Ishikawa (cell line): ENCODE measurements at regions not wholly inside any gene's neighbourhood (a gene's known extent, or its start where the extent isn't known, plus 50 kb on each side); places are given as distances from the start of the nearest gene placed in this dataset.

Experiments used
- CEBPB ChIP-seq: IDR thresholded peaks from 2 replicates; pipeline ENCODE4 v1.6.1; 2012
- CREB1 ChIP-seq: IDR thresholded peaks from 2 replicates; pipeline ENCODE4 v1.6.1; 2012; ENCODE audit warnings: low read depth
- EGR1 ChIP-seq: IDR thresholded peaks from 2 replicates; pipeline ENCODE4 v1.6.1; 2012
- EP300 ChIP-seq: IDR thresholded peaks from 2 replicates; pipeline ENCODE4 v1.6.1; 2012; ENCODE audit warnings: borderline replicate concordance
- FOXM1 ChIP-seq: IDR thresholded peaks from 2 replicates; pipeline ENCODE4 v1.6.1; 2012; ENCODE audit warnings: low read depth, borderline replicate concordance
- NFIC ChIP-seq: IDR thresholded peaks from 2 replicates; pipeline ENCODE4 v1.6.1; 2012
- RAD21 ChIP-seq: IDR thresholded peaks from 2 replicates; pipeline ENCODE4 v1.6.1; 2012; ENCODE audit warnings: low read depth
- TAF1 ChIP-seq: IDR thresholded peaks from 2 replicates; pipeline ENCODE4 v1.6.1; 2012; ENCODE audit warnings: low read depth, mild to moderate bottlenecking
- TCF12 ChIP-seq: IDR thresholded peaks from 2 replicates; pipeline ENCODE4 v1.6.1; 2012; ENCODE audit warnings: low read depth
- TEAD4 ChIP-seq: IDR thresholded peaks from 2 replicates; pipeline ENCODE4 v1.6.1; 2012
- USF1 ChIP-seq: IDR thresholded peaks from 2 replicates; pipeline ENCODE4 v1.6.1; 2012
- YY1 ChIP-seq: IDR thresholded peaks from 2 replicates; pipeline ENCODE4 v1.6.1; 2012; ENCODE audit warnings: low read depth
- ZBTB7A ChIP-seq: IDR thresholded peaks from 2 replicates; pipeline ENCODE4 v1.6.1; 2012; ENCODE audit warnings: low read depth
- TF ChIP-seq, protein P1 (sequence below): IDR thresholded peaks from 2 replicates; pipeline ENCODE4 v1.6.1; 2012
- TF ChIP-seq, protein P2 (sequence below): IDR thresholded peaks from 2 replicates; pipeline ENCODE4 v1.6.1; 2012; ENCODE audit warnings: low read depth, mild to moderate bottlenecking

DNA sequence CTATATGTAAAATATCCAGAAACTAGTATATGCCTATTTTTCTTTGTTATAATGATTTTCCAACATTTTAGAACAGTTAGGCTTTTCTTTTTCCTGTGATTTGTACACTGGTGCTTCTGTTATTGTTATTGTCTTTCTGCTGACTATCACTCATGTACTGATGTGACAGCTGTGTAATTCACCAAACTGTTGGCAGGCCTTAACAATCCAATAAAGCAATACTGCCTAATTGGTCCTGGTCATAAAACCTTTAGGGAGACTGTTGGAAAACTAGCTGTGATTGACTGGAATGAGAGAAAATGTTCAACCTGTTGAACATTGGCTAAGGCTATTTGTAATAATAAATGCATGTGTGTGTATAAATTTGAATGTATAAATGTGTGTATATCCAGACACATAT, 956.6 kb downstream of the REEP3 start:
- TF ChIP-seq TAF1 (no peak), FOXM1 (no peak), TEAD4 (no peak), YY1 (no peak), TCF12 (no peak), USF1 (no peak), CEBPB (no peak), EP300 (no peak), EGR1 (no peak), RAD21 (no peak)
- TF ChIP-seq, protein P1, sequence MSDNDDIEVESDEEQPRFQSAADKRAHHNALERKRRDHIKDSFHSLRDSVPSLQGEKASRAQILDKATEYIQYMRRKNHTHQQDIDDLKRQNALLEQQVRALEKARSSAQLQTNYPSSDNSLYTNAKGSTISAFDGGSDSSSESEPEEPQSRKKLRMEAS, result no peak

DNA sequence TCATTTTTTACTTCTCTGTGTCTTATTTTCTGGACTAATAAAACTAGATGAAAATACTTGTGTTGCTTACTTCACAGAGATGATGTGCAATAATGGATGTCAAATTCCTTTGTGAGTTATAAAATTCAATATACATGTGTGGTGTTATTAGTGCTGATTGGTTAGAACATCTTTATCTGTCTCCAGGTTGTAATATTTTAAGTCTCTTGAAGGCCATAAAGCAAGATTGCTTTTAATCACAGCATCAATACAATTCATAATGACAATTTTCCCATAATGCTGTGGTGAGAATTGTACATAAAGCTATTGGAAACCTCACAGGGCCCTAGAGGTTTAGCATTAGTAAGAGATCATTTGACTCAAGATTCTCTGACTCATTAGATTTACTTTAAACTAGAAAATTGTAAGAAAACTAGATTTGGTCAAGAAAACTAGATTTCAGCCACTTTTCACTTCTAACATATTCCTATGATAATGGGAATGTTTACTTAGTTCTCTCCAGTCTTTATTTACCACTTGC, 963.7 kb downstream of the REEP3 start:
- TF ChIP-seq TCF12, result no peak
- TF ChIP-seq, protein P1, result no peak
- TF ChIP-seq CREB1, result no peak
- TF ChIP-seq RAD21, result no peak
- no peak for TF ChIP-seq YY1
- no peak for TF ChIP-seq TAF1
- no peak for TF ChIP-seq EGR1
- no peak for TF ChIP-seq NFIC
- no peak for TF ChIP-seq USF1
- no peak for TF ChIP-seq TEAD4
- TF ChIP-seq, protein P2, sequence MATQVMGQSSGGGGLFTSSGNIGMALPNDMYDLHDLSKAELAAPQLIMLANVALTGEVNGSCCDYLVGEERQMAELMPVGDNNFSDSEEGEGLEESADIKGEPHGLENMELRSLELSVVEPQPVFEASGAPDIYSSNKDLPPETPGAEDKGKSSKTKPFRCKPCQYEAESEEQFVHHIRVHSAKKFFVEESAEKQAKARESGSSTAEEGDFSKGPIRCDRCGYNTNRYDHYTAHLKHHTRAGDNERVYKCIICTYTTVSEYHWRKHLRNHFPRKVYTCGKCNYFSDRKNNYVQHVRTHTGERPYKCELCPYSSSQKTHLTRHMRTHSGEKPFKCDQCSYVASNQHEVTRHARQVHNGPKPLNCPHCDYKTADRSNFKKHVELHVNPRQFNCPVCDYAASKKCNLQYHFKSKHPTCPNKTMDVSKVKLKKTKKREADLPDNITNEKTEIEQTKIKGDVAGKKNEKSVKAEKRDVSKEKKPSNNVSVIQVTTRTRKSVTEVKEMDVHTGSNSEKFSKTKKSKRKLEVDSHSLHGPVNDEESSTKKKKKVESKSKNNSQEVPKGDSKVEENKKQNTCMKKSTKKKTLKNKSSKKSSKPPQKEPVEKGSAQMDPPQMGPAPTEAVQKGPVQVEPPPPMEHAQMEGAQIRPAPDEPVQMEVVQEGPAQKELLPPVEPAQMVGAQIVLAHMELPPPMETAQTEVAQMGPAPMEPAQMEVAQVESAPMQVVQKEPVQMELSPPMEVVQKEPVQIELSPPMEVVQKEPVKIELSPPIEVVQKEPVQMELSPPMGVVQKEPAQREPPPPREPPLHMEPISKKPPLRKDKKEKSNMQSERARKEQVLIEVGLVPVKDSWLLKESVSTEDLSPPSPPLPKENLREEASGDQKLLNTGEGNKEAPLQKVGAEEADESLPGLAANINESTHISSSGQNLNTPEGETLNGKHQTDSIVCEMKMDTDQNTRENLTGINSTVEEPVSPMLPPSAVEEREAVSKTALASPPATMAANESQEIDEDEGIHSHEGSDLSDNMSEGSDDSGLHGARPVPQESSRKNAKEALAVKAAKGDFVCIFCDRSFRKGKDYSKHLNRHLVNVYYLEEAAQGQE, result no peak

- TF ChIP-seq NFIC (no peak), RAD21 (no peak), TEAD4 (no peak)
These were observed 964.9 kb downstream of the REEP3 start for GRCh38 chr10:64486149-64486548.

GRCh38 chr10:64486901-64487300, 965.7 kb downstream of the REEP3 start:
- TF ChIP-seq YY1, result no peak
- no peak for TF ChIP-seq ZBTB7A
- TF ChIP-seq, protein P1, result no peak
- no peak for TF ChIP-seq USF1
- no peak for TF ChIP-seq TCF12
- no peak for TF ChIP-seq CEBPB
- no peak for TF ChIP-seq CREB1
- TF ChIP-seq, protein P2, result no peak
- no peak for TF ChIP-seq TAF1
- no peak for TF ChIP-seq RAD21
- no peak for TF ChIP-seq TEAD4
- TF ChIP-seq EGR1, result no peak
- TF ChIP-seq NFIC, result no peak
- TF ChIP-seq EP300, result no peak
- TF ChIP-seq FOXM1, result no peak

DNA sequence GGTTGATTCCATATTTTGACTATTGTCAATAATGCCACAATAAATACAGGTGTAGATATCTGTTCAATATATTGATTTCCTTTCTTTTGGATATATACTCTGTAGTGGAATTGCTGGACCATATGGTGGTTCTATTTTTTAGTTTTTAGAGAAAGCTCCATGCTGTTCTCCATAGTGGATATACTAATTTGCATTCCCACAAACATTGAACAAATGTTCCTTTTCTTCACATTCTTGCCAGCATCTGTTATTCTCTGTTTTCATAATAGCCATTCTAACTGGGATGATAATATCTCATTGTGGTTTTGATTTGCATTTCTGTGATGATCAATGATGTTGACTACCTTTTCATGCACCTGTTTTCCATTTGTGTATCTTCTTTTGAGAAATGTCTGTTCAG, 973.7 kb downstream of the REEP3 start:
- TF ChIP-seq CEBPB, result no peak
- no peak for TF ChIP-seq ZBTB7A

DNA sequence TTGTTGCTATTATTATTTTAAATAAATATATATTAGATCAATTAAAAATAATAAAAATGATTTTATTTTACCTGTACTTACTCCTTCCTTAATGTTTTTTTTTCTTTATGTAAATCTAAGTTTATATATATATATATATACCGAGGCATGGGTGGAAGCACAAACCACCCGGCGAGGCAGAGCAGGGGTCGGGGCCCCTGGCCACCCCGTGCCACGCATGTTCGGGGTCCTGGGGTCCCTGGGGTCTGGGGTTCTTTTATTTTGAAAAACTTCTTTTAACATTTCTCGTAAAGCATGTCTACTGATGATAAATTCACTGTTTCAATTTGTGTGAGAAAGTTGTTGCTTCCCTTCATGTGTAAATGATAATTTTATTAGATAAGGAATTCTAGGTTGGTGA, 976.1 kb downstream of the REEP3 start:
- TF ChIP-seq TAF1, result no peak
- no peak for TF ChIP-seq TEAD4
- TF ChIP-seq, protein P2, result no peak
- no peak for TF ChIP-seq TCF12
- TF ChIP-seq, protein P1, result no peak
- no peak for TF ChIP-seq ZBTB7A
- TF ChIP-seq FOXM1, result no peak
- TF ChIP-seq USF1, result no peak
- TF ChIP-seq NFIC, result no peak
- no peak for TF ChIP-seq CREB1
- TF ChIP-seq EP300, result no peak
- TF ChIP-seq EGR1, result no peak
- no peak for TF ChIP-seq RAD21
- no peak for TF ChIP-seq CEBPB
- TF ChIP-seq YY1, result no peak
